B cell (primary cell): ENCODE measurements at regions not wholly inside any gene's neighbourhood (a gene's known extent, or its start where the extent isn't known, plus 50 kb on each side); places are given as distances from the start of the nearest gene placed in this dataset.

ENCODE experiments used
- ATAC-seq: fragments of 200-7000 bp; cut with Tn5 transposase; one replicate; pipeline ENCODE4 v1.10.0; 2021; ENCODE audit warnings: low read depth, mild to moderate bottlenecking, moderate number of reproducible peaks, moderate library complexity
- CTCF ChIA-PET: fragments of 350-600 bp; sonication (Branson Sonifier 250); formaldehyde crosslinking; loops from one replicate; lab custom pipeline; 2021; ENCODE audit warnings: antibody characterized with exemption, inconsistent platforms; lab: Charles Lee
- POLR2A ChIA-PET: fragments of 350-600 bp; sonication (Branson Sonifier 250); formaldehyde crosslinking; loops from one replicate; lab custom pipeline; 2021; ENCODE audit warnings: antibody characterized with exemption; lab: Charles Lee
- DNase-seq: peaks from one replicate; pipeline ENCODE4 v3.0.0; 2013
- H2AFZ ChIP-seq: 2 replicates; pipeline ENCODE4 v1.6.1; 2012; ENCODE audit warnings: mild to moderate bottlenecking, low read depth, low read length; ENCODE audit not compliant: insufficient read depth, poor library complexity, severe bottlenecking
- H3K27ac ChIP-seq, 2 donors: 1 replicate in 1 of 2; 2 replicates in 1 of 2; pipeline ENCODE4 v1.5.1; 2012 to 2013; ENCODE audit warnings: low read length in 2 of 2, mild to moderate bottlenecking in 2 of 2, moderate library complexity in 1 of 2
- H3K27me3 ChIP-seq, 4 experiments: fragments of 200-600 bp in 1 of 4; sonication (generic) in 1 of 4; replicated peaks in 1 of 4; 1 replicate in 2 of 4; 2 replicates in 2 of 4; pipeline versions ENCODE4 v1.6.1 to v1.7.0; 2013 to 2016; ENCODE audit warnings: low read length in 3 of 4, mild to moderate bottlenecking in 2 of 4, mixed read lengths in 1 of 4, moderate library complexity in 1 of 4; ENCODE audit not compliant: insufficient read depth in 4 of 4, control insufficient read depth in 3 of 4; ENCODE audit errors: control extremely low read depth in 1 of 4
- H3K36me3 ChIP-seq, 2 experiments: replicated peaks in 1 of 2; 1 replicate in 1 of 2; 2 replicates in 1 of 2; pipeline versions ENCODE4 v1.6.1 to v1.7.1; 2013; ENCODE audit warnings: low read length in 1 of 2; ENCODE audit not compliant: insufficient read depth in 2 of 2, control insufficient read depth in 1 of 2; ENCODE audit errors: control extremely low read depth in 1 of 2, extremely low read depth in 1 of 2
- H3K4me1 ChIP-seq, 2 donors: fragments of 200-600 bp in 1 of 2; sonication (generic) in 1 of 2; 1 replicate in 1 of 2; 2 replicates in 1 of 2; pipeline versions ENCODE4 v1.5.1 to v1.6.1; 2013 to 2017; ENCODE audit warnings: low read length in 2 of 2; ENCODE audit not compliant: control insufficient read depth in 2 of 2, insufficient read depth in 2 of 2
- H3K4me2 ChIP-seq: replicated peaks from 2 replicates; pipeline ENCODE3; 2012; ENCODE audit warnings: mild to moderate bottlenecking, low read depth, low read length; ENCODE audit not compliant: poor library complexity, severe bottlenecking
- H3K4me3 ChIP-seq, 5 experiments: fragments of 200-600 bp in 1 of 5; sonication (generic) in 1 of 5; 1 replicate in 3 of 5; 2 replicates in 2 of 5; pipeline versions ENCODE4 v1.5.1 to v1.7.0; 2011 to 2016; ENCODE audit warnings: low read length in 4 of 5, mild to moderate bottlenecking in 4 of 5, low read depth in 2 of 5, control low read depth in 1 of 5, moderate library complexity in 1 of 5; ENCODE audit not compliant: insufficient read depth in 1 of 5; ENCODE audit errors: control extremely low read depth in 1 of 5, extremely low read depth in 1 of 5
- H3K79me2 ChIP-seq: fragments of 200-600 bp; sonication (generic); one replicate; pipeline ENCODE4 v1.6.0; 2016; ENCODE audit warnings: low read length; ENCODE audit not compliant: control insufficient read depth, insufficient read depth
- H3K9ac ChIP-seq: fragments of 200-600 bp; sonication (generic); 2 replicates; pipeline ENCODE4 v1.6.1; 2017; ENCODE audit warnings: mild to moderate bottlenecking, low read length, moderate library complexity
- H3K9me3 ChIP-seq, 3 donors: one replicate each; pipeline versions ENCODE4 v1.6.1 to v1.7.1; 2013; ENCODE audit warnings: low read length in 2 of 3; ENCODE audit not compliant: control insufficient read depth in 2 of 3, insufficient read depth in 1 of 3; ENCODE audit errors: control extremely low read depth in 1 of 3
- H4K20me1 ChIP-seq: 2 replicates; pipeline ENCODE4 v1.6.0; 2012; ENCODE audit warnings: mild to moderate bottlenecking, low read length; ENCODE audit not compliant: insufficient read depth, control insufficient read depth, poor library complexity, severe bottlenecking
- H3K27ac Mint-ChIP-seq: one replicate; pipeline ENCODE4 v1.8.0; 2021; ENCODE audit warnings: mixed read lengths
- H3K27me3 Mint-ChIP-seq: one replicate; pipeline ENCODE4 v1.8.0; 2021; ENCODE audit warnings: mixed read lengths
- H3K4me1 Mint-ChIP-seq: one replicate; pipeline ENCODE4 v1.8.0; 2021; ENCODE audit warnings: mixed read lengths
- H3K4me3 Mint-ChIP-seq: one replicate; pipeline ENCODE4 v1.8.0; 2021; ENCODE audit warnings: mixed read lengths
- H3K9me3 Mint-ChIP-seq: one replicate; pipeline ENCODE4 v1.8.0; 2022; ENCODE audit warnings: mixed read lengths; ENCODE audit not compliant: insufficient read depth
- EZH2 ChIP-seq: IDR thresholded peaks from 2 replicates; pipeline ENCODE4 v1.6.1; 2012; ENCODE audit warnings: borderline replicate concordance, low read depth, mild to moderate bottlenecking, moderate library complexity, low read length; ENCODE audit not compliant: insufficient read depth, poor library complexity, severe bottlenecking
- WGBS: methylation state at CpG from one replicate; pipeline ENCODE4 v1.1.5; 2013; ENCODE audit warnings: missing lambda C conversion rate; ENCODE audit not compliant: insufficient coverage; 5-methylcytosine and 5-hydroxymethylcytosine counted together
- intact Hi-C: fragments of 100-400 bp; cut with micrococcal nuclease; formaldehyde crosslinking; loops from one replicate; pipeline ENCODE4 v1.10.0; 2022
- TF ChIP-seq, protein P1 (sequence below): fragments of 200-600 bp; IDR thresholded peaks from one replicate; pipeline ENCODE4 v1.8.0; 2022; ENCODE audit warnings: antibody characterized with exemption, mild to moderate bottlenecking

DNA sequence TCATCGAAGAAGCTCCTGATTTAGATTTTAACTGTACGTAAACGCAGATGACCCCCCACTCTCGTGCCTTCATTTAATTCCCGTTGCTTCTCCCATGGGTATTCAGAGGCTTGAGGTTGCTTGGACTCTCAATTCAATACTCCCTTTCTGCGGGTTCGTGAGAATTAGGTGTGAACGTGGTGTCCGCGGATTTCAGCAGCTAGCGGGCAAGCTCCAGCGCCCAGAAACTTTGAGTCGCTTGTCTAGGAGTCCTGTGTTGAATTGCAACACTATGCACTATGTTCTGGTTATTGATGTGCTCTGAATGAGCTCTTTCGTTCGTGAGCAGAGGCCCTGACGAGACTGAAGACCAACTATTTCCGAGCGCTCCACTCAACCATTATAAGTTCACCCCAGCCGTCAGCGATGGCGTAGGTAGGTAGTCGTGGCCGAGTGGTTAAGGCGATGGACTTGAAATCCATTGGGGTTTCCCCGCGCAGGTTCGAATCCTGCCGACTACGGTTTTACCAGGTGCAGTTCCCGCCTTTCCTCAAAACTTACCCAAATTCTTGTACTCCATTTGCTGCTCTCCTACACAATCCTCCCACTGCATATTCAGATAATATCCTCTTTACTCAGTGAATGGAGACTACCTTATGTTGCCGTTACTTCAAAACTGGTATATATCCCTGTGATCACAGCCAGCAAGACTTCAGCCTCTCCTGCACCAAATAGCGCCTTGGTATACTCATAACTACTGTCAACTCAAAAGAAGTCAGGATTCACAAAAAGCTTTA lies 72.6 kb upstream of the ZNF184 start:
- Histone ChIP-seq H3K36me3 (no peaks in the 10 kb centered on the region), H3K27ac (no peak overlapping the region), H3K9me3 (peaks cover 5 to 47% (median 14%) of the 10 kb centered on the region in 3 donors), H3K27me3 (peaks cover 0 to 77% (median 68%) of the 10 kb centered on the region in 4 experiments), H3K4me1 (peaks cover 11 to 13% of the 10 kb centered on the region in 2 donors), H2AFZ (no peak overlapping the region), H3K79me2 (no peaks in the 10 kb centered on the region), H3K4me2 (no peak overlapping the region), H3K4me3 (no peak overlapping the region), H4K20me1 (no peaks in the 10 kb centered on the region), H3K9ac (no peak overlapping the region)
- WGBS: 14% methylated on average over 23 of the region's 32 CpGs
- DNase-seq (peak; percentile 46), ATAC-seq (no peak)
- Mint-ChIP-seq H3K4me3 (peak overlapping the region; percentile 51), H3K27me3 (peaks cover 87% of the 10 kb centered on the region), H3K4me1 (peaks cover 12% of the 10 kb centered on the region), H3K27ac (no peak overlapping the region), H3K9me3 (peaks cover 8% of the 10 kb centered on the region)
- ChIA-PET CTCF (interaction anchor here (2.7 kb wide), 1 partner anchor 233 kb away, joined by 6 read pairs; the partner anchor contains the start of gene POM121L2), POLR2A (no interaction called here)
- intact Hi-C loops: no loop called here
- TF ChIP-seq, protein P1, sequence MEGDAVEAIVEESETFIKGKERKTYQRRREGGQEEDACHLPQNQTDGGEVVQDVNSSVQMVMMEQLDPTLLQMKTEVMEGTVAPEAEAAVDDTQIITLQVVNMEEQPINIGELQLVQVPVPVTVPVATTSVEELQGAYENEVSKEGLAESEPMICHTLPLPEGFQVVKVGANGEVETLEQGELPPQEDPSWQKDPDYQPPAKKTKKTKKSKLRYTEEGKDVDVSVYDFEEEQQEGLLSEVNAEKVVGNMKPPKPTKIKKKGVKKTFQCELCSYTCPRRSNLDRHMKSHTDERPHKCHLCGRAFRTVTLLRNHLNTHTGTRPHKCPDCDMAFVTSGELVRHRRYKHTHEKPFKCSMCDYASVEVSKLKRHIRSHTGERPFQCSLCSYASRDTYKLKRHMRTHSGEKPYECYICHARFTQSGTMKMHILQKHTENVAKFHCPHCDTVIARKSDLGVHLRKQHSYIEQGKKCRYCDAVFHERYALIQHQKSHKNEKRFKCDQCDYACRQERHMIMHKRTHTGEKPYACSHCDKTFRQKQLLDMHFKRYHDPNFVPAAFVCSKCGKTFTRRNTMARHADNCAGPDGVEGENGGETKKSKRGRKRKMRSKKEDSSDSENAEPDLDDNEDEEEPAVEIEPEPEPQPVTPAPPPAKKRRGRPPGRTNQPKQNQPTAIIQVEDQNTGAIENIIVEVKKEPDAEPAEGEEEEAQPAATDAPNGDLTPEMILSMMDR: no peak
- TF ChIP-seq EZH2: no peak

DNA sequence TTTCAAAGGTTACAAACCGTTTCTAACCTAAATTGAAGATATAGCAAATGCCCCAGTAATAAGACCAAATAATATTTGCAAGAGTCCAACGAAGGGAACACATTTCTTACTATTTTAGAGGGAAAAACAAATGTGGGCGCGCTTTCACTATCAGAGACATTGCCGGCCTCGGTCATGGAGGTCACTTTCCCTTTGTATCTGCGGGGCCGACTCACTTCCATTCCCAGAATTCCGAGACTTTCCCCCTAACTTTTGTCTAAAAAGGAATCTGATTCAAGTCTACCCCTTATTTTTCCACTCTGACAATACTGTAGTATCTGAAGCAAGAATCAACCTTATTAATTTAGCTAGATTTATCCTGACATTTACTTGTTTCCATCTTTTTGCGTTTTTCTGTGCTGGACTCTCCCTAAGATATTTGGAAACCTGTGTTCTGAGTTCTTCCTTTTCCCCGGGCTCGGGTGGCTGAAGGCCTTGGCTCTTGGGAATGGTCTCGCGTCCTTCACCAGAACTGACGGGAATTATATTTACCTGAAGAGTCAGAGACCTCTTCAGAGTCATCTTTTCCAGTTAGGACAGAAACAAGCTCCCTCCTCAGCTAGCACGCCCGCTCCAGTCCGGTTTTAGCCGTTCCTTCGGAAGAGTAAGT lies 71.8 kb upstream of the ZNF184 start:
- Histone ChIP-seq H3K27ac (no peak overlapping the region), H3K27me3 (peaks cover 0 to 77% (median 67%) of the 10 kb centered on the region in 4 experiments), H3K79me2 (no peaks in the 10 kb centered on the region), H3K4me3 (no peak overlapping the region), H3K4me1 (peaks cover 11 to 13% of the 10 kb centered on the region in 2 donors), H3K36me3 (no peaks in the 10 kb centered on the region), H3K9me3 (peaks cover 5 to 47% (median 14%) of the 10 kb centered on the region in 3 donors), H4K20me1 (no peaks in the 10 kb centered on the region), H2AFZ (no peak overlapping the region), H3K9ac (no peak overlapping the region), H3K4me2 (no peak overlapping the region)
- peaks cover 8% of the 10 kb centered on the region for H3K9me3 Mint-ChIP-seq
- POLR2A ChIA-PET: no interaction called here
- CTCF ChIA-PET: interaction anchor here (2.7 kb wide), 1 partner anchor 232 kb away, joined by 6 read pairs; the partner anchor contains the start of gene POM121L2
- peaks cover 12% of the 10 kb centered on the region for H3K4me1 Mint-ChIP-seq
- DNase-seq (no peak), ATAC-seq (no peak)
- H3K4me3 Mint-ChIP-seq: peak overlapping the region; percentile 10
- intact Hi-C loops: no loop called here
- WGBS: 10% methylated on average over 10 of the region's 20 CpGs
- H3K27ac Mint-ChIP-seq: no peak overlapping the region
- peaks cover 85% of the 10 kb centered on the region for H3K27me3 Mint-ChIP-seq
- TF ChIP-seq, protein P1: no peak
- TF ChIP-seq EZH2: no peak
